NCI-H128 (cell line): ENCODE measurements at regions not wholly inside any gene's neighbourhood (a gene's known extent, or its start where the extent isn't known, plus 50 kb on each side); places are given as distances from the start of the nearest gene placed in this dataset.
"Not testable (repeated sequence)": the region's sequence is repeated elsewhere in the genome, so short reads cannot be mapped to it uniquely, and the experiment has no call there.

Source experiments
- DNase-seq: peaks from one replicate; lab custom pipeline; 2025; ENCODE audit not compliant: unreplicated experiment; lab: John Stamatoyannopoulos, UW

DNA sequence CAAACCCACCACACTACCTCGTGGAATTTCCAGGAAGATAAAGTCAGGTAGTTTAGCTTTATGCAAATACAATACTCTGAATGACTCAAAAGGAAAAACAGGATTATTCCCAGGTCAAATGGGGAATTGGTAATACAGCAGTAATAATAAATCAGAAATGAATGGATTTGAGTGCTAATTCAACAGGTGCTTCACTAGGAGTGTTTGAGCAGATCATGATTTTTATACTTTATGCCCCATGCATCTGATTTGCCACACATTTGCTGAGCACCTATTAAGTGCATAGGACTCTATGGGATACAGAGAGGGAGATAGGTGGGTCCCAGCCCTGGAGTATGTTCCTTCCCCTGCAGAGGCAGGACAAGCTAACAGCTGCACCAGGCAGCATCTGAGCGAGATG, 381.4 kb upstream of the PODXL start:
- DNase-seq = no peak

DNA sequence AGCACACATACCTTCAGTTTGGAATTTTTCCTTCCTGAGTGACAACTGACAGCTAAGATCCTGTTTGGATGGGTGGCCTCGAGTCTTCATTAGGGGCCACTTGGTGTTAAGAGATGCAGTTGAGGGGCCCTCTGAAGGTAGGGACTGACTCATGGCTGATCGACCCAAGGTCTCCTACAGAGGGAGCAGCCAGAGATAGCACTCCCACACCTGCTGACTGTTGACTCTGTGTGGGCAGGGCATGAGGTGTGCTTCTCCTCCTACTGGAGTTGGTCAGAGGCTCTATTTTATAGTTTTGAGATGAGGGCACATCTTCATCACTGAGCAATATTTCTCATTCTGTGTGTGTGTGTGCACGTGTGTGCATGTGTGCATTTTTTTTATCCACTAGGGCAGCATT, 378.8 kb upstream of the PODXL start:
- DNase-seq = no peak

DNA sequence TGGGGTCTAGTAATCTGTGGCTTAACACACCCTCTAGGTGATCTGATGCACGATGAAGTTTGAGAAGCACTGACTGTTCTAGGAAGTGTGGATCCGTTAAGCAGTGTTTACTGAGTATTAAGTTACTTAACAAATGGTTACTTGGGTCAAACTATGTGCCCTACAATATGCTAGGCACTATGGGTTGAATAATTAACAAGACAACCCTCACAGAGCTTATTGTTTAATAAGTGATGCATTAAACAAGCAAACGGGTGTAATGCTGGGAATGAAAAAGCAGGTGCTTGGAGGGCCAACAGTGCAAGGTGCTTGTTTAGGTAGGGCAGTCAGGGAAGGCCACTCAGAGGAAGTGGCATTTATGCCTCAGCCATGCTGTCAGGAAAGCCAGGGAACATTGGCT, 378.0 kb upstream of the PODXL start:
- no peak for DNase-seq

GRCh38 chr7:131933751-131934289, 377.4 kb upstream of the PODXL start:
- no peak for DNase-seq

DNA sequence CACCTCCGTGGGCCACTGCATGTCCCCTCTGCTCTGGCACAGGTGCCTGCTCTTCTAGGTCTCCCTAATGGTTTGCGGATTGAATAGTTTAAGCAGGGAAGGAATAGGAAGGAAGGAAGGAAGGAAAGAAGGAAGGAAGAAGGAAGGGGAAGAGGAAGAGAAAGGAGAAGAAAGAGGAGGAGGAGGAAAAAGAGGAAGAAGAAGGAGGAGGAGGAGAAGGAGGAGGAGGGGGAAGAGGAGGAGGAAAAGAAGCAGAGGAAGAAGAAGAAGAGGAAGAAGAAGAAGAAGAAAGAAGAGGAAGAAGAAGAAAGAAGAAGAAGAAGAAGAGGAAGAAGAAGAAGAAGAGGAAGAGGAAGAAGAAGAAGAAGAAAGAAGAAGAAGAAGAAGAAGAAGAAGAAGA, 376.8 kb upstream of the PODXL start:
- DNase-seq = not testable (repeated sequence)

- no peak for DNase-seq
Observed at GRCh38 chr7:131932271-131932670, 375.8 kb upstream of the PODXL start.

GRCh38 chr7:131931370-131931769, 374.9 kb upstream of the PODXL start:
- DNase-seq = no peak

- no peak for DNase-seq
Observed at GRCh38 chr7:131929632-131930031, 373.2 kb upstream of the PODXL start.

- no peak for DNase-seq
Observed at GRCh38 chr7:131927770-131928423, 371.5 kb upstream of the PODXL start.

DNA sequence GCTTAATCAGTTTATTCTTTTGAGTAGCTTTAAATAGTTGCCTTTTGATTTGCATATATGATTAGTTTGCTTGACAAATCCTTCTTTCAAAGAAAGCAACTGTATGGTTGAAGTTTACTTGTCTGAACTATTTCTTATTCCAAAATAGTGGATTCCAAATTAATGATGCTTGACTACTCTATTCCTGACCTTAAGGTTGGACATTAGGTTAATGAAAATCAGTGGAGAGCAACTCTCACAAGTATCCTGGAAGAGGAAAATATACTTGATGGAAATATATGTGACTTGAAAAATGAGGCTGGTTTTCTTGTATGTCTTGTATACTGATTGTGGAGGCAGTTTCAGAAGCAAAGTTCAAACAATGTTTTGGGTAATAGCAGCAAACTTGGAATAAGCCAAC, 369.2 kb upstream of the PODXL start:
- DNase-seq = no peak

DNA sequence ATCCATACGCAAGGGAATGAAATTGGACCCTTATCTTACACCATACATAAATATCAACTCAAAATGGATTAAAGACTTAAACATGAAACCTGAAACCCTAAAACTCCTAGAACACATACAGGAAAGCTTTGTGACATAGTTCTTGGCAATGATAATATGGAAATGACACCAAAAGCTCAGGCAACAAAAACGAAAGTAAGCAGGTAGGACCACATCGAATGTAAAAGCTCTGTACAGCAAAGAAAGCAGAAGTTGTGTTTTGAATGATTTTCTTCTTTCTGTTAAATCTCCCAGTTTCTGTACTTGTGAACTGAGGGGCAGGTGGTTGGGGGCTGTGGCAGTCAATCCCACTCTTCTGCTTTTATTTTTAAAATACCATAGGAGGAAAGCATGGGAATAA, 368.4 kb upstream of the PODXL start:
- no peak for DNase-seq

DNA sequence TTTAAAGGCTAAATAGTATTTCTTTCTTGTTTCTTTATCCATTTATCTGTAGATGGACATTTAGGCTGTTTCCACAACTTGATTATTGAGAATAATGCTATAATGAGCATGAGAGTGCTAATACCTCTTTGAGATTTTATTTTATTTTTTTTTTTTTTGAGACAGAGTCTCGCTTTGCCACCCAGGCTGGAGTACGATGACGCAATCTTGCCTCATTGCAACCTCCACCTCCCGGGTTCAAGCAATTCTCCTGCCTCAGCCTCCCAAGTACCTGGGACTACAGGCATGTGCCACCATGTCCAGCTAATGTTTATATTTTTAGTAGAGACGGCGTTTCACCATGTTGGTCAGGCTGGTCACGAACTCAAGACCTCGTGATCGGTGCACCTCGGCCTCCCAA, 366.5 kb upstream of the PODXL start:
- DNase-seq = not testable (repeated sequence)

GRCh38 chr7:131921016-131921415, 364.6 kb upstream of the PODXL start:
- DNase-seq = no peak

- DNase-seq = no peak
Observed at GRCh38 chr7:131919920-131920709, 363.7 kb upstream of the PODXL start.

DNA sequence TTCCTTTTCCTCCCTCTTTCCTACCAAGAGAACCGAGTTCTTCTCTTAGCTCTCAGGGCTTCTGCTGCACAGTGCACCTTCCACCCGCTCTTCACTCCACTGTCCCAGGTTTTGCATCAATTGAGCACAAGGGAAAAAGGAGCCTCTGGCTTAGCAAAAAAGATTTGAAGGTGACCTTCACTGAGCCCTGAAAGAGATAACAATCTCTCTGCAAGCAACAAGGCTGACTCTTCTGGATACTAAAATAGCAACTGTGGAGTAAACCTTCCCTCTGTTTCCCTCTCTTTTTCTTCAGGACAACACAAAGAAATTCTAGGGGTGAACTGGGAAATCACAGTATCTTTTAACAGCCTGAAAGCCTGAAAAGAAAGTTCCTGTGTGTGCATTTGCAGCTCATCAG, 354.7 kb upstream of the PODXL start:
- no peak for DNase-seq

- no peak for DNase-seq
Observed at GRCh38 chr7:131909151-131909768, 352.8 kb upstream of the PODXL start.

DNA sequence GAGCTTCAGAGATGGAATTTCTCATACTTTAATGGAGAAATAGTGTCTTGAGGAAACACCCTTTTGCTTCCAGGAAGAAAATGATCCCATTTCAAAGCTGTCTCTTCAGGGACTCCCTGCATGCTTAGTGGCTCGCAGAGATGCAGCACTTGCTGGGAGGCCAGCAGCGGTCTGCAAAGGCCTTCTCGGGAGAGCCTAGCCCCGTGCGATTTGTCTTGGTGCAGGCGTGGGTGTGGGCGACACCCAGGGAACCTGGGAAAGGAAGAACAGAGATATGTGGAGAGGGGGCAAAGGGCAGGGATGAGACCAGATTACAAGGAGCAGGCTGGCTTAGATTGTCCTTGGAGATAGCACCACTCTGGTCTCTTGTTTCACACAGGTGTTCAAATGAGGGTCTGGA, 352.3 kb upstream of the PODXL start:
- no peak for DNase-seq

DNA sequence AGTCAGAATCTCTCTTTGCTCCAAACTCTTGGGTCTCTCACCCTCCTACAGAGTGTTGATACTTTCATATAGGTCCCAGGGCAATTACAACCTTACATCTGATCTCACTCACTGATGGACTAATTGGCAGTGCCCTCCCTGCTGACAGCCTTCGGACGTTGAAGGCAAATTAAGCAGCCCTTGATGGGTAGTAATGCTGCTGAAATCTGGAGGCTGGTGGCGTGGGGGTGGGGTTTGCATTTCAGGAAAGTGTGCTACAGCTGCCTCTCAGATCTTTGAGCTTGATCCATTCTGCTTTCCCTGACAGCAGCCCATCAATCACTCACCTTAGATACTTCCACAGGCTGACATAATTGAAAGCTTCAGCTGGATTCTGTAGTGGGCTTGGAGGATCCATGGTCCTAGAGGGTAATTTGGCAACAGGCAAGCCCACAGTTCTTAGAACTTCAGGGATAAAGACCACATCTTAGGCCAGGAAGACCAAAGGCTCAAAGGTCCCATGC, 349.1 kb upstream of the PODXL start:
- no peak for DNase-seq

- no peak for DNase-seq
Observed at GRCh38 chr7:131904760-131905327, 348.4 kb upstream of the PODXL start.

DNA sequence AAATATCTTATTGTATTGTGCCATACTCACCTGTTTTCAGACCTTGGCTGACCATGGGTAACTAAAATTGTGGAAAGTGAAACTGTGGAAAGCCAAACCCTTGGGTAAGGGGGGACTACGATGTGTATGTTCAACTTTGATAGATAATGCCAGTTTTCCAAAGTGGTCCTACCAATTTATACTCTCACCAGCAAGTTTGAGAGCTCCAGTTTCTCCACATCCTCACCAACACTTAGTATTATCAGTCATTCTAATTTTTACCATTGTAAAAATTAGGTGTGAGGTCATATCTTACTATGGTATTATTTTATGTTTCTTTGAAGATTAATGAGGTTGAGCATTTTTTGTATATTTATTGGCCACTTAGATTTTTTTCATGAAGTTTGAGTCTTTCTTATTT, 346.9 kb upstream of the PODXL start:
- no peak for DNase-seq

DNA sequence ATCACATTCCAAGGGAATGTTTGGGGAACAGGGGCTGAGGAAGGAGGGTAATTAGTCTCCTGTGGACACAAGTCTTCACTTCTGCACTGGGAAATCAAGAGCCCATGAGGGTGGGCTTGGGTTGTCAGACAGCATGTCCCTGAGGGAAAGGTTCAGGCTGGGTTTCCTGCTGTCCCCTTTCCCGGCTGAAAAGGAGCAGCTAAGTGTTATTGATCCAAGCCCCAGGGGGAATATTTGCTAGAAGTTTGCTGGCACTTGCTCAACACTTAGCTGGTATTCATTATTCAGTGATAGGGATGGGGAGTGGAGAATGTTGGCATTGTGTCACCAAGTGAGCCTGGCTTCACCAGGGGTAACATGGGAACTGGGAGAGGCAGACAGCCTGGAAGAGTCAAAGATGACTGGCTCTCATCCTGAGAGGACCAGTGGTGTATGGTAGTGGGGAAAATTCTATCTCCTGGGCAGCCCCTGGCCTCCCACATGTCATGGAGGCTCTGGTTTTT, 344.4 kb upstream of the PODXL start:
- no peak for DNase-seq
